Panc1 (cell line): ENCODE measurements at regions not wholly inside any gene's neighbourhood (a gene's known extent, or its start where the extent isn't known, plus 50 kb on each side); places are given as distances from the start of the nearest gene placed in this dataset.

Experiments used
- POLR2AphosphoS5 ChIP-seq: IDR thresholded peaks from 2 replicates; pipeline ENCODE4 v1.6.1; 2012; ENCODE audit warnings: mild to moderate bottlenecking, low read depth, low read length, moderate library complexity
- SIN3A ChIP-seq: IDR thresholded peaks from 2 replicates; pipeline ENCODE4 v1.6.1; 2012; ENCODE audit warnings: low read depth, mild to moderate bottlenecking, low read length, moderate library complexity, borderline replicate concordance; ENCODE audit not compliant: insufficient read depth
- TF ChIP-seq, protein P1 (sequence below): fragments of 450-650 bp; IDR thresholded peaks from 2 replicates; pipeline ENCODE4 v1.5.1; 2017; ENCODE audit warnings: mild to moderate bottlenecking
- TF ChIP-seq, protein P2 (sequence below), 2 experiments: IDR thresholded peaks; 2 replicates each; pipeline ENCODE4 v1.6.1; 2011 to 2012; ENCODE audit warnings: low read depth in 2 of 2, control low read depth in 1 of 2, low read length in 1 of 2, mild to moderate bottlenecking in 1 of 2, moderate library complexity in 1 of 2; ENCODE audit not compliant: insufficient read depth in 1 of 2

DNA sequence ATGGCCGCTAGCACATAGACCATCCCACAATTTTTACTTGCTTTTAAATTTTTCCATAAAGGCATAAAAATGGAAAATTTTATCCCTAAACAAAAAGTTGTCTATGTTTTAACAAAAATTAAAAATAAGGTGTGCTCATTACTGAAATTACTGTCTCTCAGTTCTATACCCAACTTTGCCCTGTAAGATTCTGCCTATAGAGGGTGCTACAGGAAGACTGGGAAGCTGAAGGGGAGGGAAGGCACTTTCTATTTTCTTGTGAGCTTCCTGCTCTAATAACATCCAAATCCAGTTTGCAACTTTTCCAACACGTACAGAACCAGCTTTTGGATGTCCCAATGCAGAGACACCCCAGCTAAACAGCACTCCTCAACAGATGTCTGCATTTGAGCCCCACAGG, 666.9 kb downstream of the PLCL1 start:
- TF ChIP-seq, protein P1, sequence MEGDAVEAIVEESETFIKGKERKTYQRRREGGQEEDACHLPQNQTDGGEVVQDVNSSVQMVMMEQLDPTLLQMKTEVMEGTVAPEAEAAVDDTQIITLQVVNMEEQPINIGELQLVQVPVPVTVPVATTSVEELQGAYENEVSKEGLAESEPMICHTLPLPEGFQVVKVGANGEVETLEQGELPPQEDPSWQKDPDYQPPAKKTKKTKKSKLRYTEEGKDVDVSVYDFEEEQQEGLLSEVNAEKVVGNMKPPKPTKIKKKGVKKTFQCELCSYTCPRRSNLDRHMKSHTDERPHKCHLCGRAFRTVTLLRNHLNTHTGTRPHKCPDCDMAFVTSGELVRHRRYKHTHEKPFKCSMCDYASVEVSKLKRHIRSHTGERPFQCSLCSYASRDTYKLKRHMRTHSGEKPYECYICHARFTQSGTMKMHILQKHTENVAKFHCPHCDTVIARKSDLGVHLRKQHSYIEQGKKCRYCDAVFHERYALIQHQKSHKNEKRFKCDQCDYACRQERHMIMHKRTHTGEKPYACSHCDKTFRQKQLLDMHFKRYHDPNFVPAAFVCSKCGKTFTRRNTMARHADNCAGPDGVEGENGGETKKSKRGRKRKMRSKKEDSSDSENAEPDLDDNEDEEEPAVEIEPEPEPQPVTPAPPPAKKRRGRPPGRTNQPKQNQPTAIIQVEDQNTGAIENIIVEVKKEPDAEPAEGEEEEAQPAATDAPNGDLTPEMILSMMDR = peak; percentile 18; the same call in 1 of the 2 replicates
- no peak for TF ChIP-seq POLR2AphosphoS5
- TF ChIP-seq, protein P2, sequence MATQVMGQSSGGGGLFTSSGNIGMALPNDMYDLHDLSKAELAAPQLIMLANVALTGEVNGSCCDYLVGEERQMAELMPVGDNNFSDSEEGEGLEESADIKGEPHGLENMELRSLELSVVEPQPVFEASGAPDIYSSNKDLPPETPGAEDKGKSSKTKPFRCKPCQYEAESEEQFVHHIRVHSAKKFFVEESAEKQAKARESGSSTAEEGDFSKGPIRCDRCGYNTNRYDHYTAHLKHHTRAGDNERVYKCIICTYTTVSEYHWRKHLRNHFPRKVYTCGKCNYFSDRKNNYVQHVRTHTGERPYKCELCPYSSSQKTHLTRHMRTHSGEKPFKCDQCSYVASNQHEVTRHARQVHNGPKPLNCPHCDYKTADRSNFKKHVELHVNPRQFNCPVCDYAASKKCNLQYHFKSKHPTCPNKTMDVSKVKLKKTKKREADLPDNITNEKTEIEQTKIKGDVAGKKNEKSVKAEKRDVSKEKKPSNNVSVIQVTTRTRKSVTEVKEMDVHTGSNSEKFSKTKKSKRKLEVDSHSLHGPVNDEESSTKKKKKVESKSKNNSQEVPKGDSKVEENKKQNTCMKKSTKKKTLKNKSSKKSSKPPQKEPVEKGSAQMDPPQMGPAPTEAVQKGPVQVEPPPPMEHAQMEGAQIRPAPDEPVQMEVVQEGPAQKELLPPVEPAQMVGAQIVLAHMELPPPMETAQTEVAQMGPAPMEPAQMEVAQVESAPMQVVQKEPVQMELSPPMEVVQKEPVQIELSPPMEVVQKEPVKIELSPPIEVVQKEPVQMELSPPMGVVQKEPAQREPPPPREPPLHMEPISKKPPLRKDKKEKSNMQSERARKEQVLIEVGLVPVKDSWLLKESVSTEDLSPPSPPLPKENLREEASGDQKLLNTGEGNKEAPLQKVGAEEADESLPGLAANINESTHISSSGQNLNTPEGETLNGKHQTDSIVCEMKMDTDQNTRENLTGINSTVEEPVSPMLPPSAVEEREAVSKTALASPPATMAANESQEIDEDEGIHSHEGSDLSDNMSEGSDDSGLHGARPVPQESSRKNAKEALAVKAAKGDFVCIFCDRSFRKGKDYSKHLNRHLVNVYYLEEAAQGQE (IDR thresholded peaks at IDR 0.05; ENCODE audit: insufficient read depth in 1 of 2, low read depth in 2 of 2, low read length in 1 of 2) = no peak
- TF ChIP-seq SIN3A = no peak
